GM18507 (cell line): ENCODE measurements at regions not wholly inside any gene's neighbourhood (a gene's known extent, or its start where the extent isn't known, plus 50 kb on each side); places are given as distances from the start of the nearest gene placed in this dataset.

Experiments
- DNase-seq: peaks from one replicate; pipeline ENCODE4 v3.0.0; 2011; ENCODE audit warnings: low read depth; ENCODE audit not compliant: insufficient read length; ENCODE audit errors: extremely low spot score
- FAIRE-seq: peaks from 2 replicates; lab custom pipeline; 2011; peaks lifted over from hg19 to GRCh38; lab: Jason Lieb, UNC

DNA sequence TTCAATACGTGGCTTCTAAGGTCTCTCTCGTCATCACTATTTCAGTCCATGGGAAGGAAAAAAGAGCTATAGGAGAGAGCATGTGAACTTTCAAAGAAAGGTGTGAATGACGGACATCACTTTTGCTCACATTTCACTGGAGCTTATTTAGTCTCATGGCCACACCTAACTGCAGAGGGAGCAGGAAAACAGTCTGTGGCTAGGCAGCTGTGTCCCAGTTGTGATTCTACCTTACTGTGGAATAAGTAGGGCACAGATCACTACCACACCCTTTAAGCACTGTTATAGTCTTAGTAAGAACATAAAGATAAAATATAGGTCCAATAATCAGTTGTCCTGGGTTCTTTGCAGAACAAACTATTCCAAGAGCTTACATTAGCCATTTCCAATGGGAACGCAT lies 192.9 kb downstream of the NRIP1 start:
- DNase-seq = no peak
- no peak for FAIRE-seq

GRCh38 chr21:14870853-14871149 lies 194.0 kb downstream of the NRIP1 start:
- FAIRE-seq (no peak), DNase-seq (no peak)

- DNase-seq = no peak
- FAIRE-seq = peak; percentile 81
Observed at GRCh38 chr21:14869984-14870852, 194.6 kb downstream of the NRIP1 start.

- DNase-seq = no peak
- FAIRE-seq = no peak
Observed at GRCh38 chr21:14866859-14867765, 197.7 kb downstream of the NRIP1 start.

GRCh38 chr21:14864211-14865021 lies 200.4 kb downstream of the NRIP1 start:
- FAIRE-seq = peak; percentile 69
- DNase-seq = no peak

DNA sequence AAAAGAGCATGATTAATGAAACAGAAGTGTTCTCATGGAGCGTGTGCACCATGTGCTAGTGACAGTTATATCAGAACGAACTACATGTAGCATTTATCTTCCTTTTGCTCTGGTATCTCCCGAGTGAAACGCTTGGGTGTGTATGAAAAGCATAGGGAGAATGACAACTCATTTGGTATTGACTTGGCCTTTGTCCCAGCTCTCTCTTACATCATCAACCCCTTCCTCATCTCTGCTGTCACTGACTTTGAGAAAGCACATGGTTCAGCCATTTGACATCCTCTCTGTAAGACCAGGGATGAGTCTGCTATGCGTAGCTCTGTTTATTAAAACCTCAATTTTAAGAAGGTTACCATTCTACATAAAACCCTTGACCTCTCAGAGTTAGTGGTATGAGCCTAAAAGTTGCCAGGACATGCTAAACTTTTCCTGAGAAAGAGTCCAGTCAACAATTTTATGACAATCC lies 201.0 kb downstream of the NRIP1 start:
- DNase-seq (no peak), FAIRE-seq (no peak)

DNA sequence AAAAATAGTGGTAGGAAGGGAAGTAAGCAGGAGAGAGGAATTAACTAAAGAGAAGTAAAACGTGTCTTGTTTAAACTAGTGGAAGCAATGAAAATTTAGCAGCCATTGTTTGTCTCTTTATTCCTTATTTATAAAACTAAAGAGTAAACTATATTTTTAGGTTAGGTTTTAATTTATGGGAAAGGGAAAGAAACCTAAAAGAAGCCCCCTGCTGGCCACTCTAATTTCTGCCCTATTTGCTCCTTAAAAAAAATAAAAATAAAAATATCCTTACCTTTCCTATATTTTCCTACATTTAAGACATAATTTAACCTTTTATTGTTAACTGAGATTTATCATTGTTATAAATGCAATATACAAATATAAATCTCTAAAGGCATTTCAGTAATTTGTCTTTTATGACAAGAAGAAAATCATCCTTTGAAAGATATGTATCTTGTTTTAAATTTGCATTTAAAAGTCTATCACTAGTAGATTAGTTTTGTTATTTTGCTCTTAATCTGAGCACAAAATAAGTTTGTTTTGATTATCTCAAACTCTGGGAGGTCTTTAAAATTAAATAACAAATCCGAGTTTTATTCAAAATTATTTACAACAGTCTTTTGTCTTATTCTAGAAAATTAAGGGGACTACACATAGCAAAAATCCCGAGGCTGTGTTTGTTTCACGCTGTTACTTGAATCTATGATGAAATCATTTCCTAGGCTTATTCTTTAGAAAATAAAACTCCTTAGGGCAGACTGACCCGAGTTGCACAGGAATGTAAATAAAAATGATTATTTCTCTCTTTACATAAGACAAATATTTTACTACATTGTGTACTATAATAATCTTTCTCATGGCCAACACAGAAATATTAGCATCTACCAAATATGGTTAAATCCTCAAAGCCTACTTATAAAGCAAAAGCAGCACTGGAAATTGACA lies 201.7 kb downstream of the NRIP1 start:
- no peak for FAIRE-seq

DNA sequence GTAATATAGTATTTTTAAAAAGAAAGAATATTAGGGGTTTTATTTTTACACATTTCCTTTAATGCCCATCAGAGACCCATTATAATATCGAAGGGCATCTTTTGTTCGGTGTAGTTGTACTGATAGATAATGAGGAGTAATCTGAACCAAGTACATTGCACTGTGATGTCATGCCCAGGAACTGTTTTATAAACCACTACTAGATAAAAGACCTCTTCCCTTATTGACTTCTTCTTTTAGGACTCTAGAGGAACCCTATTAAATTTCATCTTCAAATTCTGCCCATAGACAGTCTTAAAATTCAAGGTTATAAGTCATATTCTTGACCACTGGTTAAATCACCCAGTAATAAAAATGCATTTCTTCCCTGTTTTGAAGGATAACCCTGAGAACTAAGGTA lies 206.5 kb downstream of the NRIP1 start:
- DNase-seq (no peak), FAIRE-seq (no peak)

More for the DNA sequence above, 201.7 kb downstream of the NRIP1 start:
- DNase-seq = no peak

DNA sequence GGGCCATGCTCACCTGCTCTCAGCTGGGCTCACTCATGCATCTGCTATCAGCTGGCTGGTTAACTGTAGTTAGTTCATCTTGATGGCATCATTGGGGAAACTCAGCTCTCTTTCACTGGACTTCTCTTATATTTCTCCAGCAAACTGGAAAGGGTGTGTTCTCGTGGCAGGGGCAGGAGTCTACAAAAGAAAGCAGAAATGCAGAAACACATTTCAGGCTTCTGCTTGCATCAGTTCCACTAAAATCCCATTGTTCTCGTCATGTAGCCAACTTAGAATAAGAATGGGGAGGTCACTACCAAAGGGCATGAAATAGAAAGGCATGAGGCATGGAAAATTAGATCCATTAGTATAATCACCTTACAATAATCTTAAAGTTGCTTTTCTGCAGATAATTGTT lies 207.3 kb downstream of the NRIP1 start:
- no peak for DNase-seq
- no peak for FAIRE-seq

GRCh38 chr21:14850394-14850793 lies 214.4 kb downstream of the NRIP1 start:
- DNase-seq (no peak), FAIRE-seq (no peak)

DNA sequence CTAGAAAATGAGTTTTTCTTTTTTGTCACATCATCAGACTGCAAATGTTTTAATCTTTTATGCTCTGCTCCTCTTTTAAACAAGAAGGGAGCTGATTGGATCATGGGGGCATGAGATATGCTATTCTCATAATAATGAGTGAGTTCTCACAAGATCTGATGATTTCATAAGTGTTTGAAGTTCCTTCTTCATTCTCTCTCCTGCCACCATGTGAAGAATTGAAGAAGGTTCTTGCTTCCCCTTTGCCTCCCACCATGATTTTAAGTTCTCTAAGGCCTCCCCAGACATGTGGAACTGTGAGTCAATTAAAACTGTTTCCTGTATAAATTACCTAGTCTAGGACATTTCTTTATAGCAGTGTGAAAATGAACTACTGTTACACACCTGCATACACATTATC lies 218.2 kb downstream of the NRIP1 start:
- DNase-seq (no peak), FAIRE-seq (no peak)

GRCh38 chr21:14844001-14844400 lies 220.8 kb downstream of the NRIP1 start:
- DNase-seq (no peak), FAIRE-seq (no peak)

DNA sequence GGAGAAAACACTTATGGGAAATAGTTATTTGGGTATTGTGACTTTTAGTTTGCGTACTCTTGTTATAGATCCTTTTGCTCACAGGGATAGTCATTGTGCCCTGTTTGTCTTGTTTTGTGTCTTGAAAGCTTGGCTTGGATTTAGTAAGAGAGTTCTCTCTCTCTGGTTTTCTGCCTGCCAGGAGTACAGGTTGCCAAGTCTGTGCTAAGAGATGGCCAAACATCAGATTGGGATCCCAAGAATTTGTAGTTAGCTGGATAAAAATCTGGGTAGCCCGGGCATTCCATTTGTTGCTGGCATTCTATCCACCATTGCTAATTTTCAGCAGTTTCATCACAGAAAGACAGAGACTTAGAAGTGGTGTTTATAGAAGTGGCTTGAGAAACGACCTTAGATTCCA lies 222.2 kb downstream of the NRIP1 start:
- DNase-seq (no peak), FAIRE-seq (no peak)

DNA sequence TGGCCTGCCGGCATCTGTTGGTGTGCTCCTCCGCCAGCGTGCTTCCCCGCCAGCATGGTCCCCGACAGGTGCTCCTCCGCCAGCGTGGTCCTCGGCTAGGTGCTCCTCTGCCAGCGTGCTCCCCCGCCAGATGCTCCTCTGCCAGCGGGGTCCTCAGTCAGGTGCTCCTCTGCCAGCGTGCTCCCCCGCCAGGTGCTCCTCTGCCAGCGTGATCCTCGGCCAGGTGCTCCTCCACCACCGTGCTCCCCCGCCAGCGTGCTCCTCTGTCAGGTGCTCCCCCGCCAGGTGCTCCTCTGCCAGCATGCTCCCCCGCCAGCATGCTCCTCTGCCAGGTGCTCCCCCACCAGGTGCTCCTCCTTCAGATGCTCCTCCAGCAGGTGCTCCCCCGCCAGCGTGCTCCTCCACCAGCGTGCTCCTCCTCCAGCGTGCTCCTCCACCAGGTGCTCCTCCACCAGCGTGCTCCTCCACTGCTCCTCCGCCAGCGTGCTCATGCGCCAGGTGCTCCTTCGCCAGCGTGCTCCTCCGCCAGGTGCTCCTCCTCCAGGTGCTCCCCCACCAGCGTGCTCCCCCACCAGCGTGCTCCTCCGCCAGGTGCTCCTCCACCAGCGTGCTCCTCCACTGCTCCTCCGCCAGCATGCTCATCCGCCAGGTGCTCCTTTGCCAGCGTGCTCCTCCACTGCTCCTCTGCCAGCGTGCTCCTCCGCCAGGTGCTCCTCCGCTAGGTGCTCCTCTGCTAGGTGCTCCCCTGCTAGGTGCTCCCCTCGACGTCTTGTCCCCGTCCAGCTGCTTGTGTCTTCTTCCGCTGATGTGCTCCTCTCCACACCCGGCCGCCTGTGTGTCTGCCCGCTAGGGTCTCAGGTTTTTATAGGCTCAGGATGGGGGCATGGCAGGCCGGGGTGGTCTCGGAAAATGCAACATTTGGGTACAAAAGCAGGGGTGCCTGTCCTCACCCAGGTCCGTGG lies 223.0 kb downstream of the NRIP1 start:
- DNase-seq (no peak), FAIRE-seq (no peak)

DNA sequence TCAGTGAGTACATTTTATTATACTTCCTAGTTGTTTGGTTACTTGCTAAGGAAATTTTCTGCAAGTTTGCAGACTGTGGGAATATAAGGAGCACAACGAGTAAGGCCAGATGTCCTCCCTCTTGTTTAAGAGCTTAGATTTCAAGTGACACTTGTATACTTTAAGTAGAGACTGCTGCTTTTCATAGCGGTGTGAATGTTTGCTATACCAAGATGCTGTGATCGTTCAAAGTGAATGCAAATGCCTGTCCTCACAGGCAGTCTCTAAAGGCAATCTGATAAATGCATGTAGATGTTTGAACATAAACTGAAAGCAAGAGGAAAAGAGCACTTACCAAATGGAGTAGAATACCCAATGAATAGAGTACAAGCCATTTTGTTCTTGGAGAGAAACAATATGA lies 226.4 kb downstream of the NRIP1 start:
- FAIRE-seq (no peak), DNase-seq (no peak)

DNA sequence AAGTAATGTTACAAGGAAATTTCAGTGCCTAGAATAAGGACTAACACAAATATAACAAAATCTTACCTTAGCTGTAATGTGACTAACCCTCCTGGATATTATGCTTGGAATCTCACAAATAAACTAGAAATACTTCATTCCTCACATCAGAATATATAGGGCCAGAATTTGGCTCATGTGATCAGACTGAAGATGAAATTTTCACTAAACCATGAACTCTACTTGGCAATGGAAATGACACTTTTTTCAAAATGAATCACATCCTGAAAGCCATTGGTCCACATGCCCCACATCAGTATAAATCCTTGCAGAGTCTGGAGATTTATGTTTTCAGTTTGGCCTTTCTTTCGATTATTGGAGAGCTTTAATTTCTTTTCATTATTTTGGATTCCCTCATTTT lies 227.8 kb downstream of the NRIP1 start:
- no peak for DNase-seq
- no peak for FAIRE-seq

- no peak for FAIRE-seq
Observed at GRCh38 chr21:14833666-14834351, 231.0 kb downstream of the NRIP1 start.

More at GRCh38 chr21:14833666-14834351, 231.0 kb downstream of the NRIP1 start:
- no peak for DNase-seq
